NCI-H1092 (cell line): ENCODE measurements at regions not wholly inside any gene's neighbourhood (a gene's known extent, or its start where the extent isn't known, plus 50 kb on each side); places are given as distances from the start of the nearest gene placed in this dataset.

ENCODE experiments used
- DNase-seq: peaks from one replicate; lab custom pipeline; 2025; lab: John Stamatoyannopoulos, UW

DNA sequence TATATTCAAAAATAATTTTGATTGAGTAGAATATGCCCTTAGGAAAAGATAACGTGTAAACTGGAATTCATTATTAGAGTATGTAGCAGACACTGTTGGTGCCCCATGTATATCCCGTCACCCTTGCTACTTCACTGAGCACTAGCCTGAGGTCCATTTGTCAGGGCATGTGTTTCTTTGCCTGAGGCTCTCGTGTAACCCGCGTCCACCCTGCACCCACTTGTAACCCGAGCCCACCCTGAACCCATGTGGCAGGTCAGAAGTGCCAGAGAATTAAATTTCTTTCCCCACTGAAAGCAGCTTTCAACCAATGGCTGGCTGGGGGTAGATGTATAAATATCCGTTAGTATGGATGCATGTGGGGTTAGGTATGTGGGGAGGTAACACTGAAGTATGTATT lies 474.2 kb upstream of the ZNF385D start:
- DNase-seq: no peak

DNA sequence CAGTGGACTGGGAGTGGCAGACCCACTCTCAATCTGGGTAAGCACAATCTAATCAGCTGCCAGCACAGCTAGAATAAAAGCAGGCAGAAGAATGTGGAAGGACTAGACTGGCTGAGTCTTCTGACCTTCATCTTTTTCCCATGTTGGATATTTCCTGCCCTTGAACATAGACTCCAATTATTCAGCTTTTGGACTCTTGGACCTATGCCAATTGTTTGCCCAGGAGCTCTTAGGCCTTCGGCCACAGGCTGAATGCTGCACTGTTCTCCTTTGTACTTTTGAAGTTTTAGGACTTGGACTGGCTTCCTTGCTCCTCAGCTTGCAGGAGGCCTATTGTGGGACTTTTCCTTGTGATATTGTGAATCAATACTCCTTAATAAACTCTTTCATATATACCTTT lies 477.7 kb upstream of the ZNF385D start:
- DNase-seq: no peak

DNA sequence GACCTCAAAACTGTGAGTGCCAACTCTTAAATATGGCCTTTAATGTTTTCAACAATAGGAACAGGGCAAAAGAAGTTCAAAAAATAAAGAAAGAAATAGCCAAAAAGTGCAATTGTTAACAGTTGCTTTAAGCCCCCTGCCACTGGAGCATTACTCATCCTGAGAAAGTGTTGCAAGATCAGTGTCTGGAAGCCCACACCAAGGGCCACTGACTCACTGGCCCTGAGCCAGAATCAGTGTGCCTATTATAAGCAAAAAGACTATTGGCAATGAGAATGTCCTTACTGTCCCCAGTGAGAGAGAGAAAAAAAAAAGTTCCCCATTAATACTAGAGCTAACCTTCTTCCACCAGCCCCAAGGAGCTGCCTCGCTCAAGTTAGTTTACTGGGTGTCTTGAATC lies 480.1 kb upstream of the ZNF385D start:
- DNase-seq: no peak

- DNase-seq: no peak
Measured at GRCh38 chr3:22236490-22237270, 485.7 kb upstream of the ZNF385D start.

GRCh38 chr3:22239011-22239410 lies 488.0 kb upstream of the ZNF385D start:
- DNase-seq: no peak

DNA sequence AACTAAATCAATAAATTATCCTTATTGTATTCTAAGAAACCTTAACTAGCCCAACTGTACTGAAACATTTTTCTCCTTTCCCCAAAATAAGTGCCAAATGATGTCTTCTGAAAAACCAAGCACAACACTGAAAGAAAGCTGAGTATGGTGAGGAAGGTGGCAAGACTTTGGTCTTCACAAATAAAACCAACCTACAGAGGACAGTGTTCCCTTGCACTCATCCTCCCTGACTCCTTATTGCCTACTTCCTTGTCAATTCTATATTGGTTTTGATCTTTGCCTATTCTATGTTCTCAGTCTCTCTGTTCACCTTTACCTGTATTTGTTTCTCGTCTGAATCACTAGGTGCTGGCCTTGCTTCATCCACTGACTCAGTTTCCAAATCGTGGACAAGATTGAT lies 490.1 kb upstream of the ZNF385D start:
- DNase-seq: no peak

- DNase-seq: no peak
Measured at GRCh38 chr3:22244761-22245521, 493.9 kb upstream of the ZNF385D start.

DNA sequence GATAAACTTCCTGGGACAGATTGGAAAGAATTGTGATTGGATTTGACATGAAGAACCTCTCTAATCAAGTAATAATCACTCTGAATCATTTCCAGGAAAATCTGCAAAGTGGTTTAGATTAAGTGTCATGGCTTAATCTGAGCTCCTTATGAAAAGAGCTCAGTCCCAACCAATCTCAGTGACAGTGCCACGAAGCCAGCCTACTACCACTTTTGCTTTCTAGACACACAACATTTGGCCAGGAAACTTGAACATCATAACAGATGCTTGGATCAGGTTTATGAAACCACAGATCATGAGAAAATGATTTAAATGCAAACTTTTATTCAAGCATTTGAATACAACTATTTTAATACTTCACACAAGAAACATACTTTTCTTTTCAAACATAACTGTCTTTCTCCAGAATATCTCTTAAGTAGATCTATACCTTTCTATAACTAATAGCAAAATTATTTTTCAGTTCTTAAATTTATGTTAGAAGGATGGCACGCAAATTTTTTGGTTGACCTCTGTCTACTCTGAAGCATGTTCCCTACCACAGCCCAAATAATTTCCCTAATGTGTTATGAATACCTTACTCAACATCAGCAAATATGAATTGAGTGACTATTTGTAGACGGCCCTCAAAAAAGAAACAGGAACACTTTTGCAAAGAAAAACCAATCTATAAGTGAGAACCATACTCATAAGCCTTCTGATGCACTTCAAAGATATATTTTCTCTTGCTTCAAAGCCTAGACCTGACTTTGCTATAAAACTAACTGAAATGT lies 495.0 kb upstream of the ZNF385D start:
- no peak for DNase-seq

- no peak for DNase-seq
Measured at GRCh38 chr3:22249658-22250057, 498.6 kb upstream of the ZNF385D start.

DNA sequence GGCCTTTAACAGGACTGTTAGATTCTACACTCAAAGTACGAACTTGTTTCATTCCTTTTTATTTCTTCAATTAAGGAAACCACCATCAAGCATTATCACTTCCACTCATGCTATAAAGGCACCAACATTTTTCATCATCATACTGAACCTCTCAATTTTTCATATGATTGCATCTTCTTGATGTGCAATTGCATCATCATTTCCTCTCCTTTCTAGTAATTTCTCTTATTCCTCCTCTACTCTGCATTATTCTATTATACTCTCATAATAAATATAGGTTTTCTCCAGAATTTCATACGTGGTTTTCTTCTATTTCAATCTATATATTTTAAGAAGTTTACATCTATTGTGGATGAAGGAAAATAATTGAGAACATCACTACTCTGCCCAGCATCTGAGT lies 506.2 kb upstream of the ZNF385D start:
- DNase-seq: no peak

GRCh38 chr3:22262386-22262785 lies 511.4 kb upstream of the ZNF385D start:
- no peak for DNase-seq

DNA sequence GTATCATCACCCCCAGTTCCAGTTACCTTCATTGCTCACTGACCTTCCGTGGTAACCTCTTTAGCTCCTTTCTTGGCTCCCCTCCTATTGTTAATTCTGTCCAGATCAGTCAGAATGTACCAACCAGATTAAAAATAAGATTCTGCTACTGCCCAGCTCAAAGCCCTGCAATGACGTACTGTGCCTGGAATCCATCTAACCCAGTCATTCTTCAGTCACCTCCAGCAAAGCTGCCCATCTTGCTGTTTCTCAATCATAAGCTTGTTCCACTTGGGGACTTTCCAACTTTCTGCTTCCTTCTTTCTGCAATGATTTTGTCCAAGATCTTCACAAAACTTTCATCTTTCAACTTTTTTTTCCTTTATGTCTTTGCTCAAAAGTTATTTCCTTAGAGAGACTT lies 512.0 kb upstream of the ZNF385D start:
- no peak for DNase-seq

- no peak for DNase-seq
Measured at GRCh38 chr3:22265403-22265802, 514.4 kb upstream of the ZNF385D start.

- DNase-seq: no peak
Measured at GRCh38 chr3:22269831-22270230, 518.8 kb upstream of the ZNF385D start.

- DNase-seq: no peak
Measured at GRCh38 chr3:22276351-22276750, 525.3 kb upstream of the ZNF385D start.

GRCh38 chr3:22284559-22284958 lies 533.5 kb upstream of the ZNF385D start:
- DNase-seq: no peak

- no peak for DNase-seq
Measured at GRCh38 chr3:22288756-22289155, 537.7 kb upstream of the ZNF385D start.

- DNase-seq: no peak
Measured at GRCh38 chr3:22292681-22293080, 541.7 kb upstream of the ZNF385D start.

- DNase-seq: no peak
Measured at GRCh38 chr3:22296601-22297000, 545.6 kb upstream of the ZNF385D start.

GRCh38 chr3:22297436-22297835 lies 546.4 kb upstream of the ZNF385D start:
- no peak for DNase-seq

DNA sequence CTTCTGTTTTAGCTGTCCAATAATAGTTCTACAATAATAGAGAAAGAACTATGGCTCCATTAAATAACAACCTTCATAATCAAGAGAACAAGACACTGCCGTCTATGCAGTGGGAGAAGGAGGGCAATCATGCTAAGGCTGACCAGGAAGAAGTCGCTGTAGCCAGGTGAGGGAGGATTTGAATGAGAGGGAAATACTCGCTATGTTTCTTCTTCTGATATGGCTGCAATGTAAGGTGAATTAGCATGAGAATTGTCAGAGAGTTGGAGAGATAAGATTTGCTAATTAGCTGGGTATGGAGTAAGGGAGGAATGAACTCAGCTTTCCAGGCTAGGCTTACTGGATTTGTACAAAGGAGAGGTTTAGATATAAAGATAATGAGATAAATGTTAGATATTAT lies 555.4 kb upstream of the ZNF385D start:
- no peak for DNase-seq

DNA sequence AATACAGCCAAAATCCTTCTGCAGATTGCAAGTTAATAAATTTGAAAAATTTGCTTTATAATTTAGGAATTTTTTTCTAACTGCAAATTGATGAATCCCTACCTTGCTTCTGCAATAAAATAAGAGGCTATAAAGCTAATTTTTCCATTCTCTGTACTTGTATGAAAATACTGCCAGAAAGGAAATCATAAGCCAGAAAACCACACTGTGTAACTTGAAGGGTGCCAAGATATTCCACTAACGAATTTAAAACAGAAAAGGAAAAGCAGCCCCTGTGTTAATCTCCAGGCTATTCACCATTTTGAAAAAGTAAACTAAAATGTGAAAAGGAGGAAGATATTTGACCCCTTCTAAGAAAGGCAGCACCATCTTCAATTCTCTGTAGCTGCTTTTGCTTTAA lies 557.9 kb upstream of the ZNF385D start:
- DNase-seq: no peak

- DNase-seq: no peak
Measured at GRCh38 chr3:22315925-22316324, 564.9 kb upstream of the ZNF385D start.
